ENCODE measurements at regions not wholly inside any gene's neighbourhood (a gene's known extent, or its start where the extent isn't known, plus 50 kb on each side); places are given as distances from the start of the nearest gene placed in this dataset.

DNA sequence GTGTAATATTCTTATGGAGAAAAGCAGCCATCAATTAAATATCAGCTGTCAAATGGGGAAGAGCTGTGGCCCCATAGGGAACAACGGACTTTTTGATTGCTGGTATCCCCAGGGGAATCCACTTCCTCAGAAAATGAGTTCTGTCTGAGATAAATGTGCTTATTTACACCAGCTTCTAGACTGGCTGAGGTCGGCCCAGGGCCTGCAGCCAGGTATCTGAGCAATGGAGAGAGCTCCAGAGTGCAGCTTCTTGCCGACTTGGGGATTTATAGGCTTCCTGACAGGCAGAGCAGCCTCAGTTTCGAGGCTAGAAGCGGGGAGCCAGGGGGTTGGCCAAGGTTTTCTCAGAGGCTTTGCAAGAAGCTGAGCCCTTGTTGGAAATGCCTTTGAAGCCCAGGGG, 67.2 kb downstream of the MCFD2 start:
- TF ChIP-seq, protein P1, sequence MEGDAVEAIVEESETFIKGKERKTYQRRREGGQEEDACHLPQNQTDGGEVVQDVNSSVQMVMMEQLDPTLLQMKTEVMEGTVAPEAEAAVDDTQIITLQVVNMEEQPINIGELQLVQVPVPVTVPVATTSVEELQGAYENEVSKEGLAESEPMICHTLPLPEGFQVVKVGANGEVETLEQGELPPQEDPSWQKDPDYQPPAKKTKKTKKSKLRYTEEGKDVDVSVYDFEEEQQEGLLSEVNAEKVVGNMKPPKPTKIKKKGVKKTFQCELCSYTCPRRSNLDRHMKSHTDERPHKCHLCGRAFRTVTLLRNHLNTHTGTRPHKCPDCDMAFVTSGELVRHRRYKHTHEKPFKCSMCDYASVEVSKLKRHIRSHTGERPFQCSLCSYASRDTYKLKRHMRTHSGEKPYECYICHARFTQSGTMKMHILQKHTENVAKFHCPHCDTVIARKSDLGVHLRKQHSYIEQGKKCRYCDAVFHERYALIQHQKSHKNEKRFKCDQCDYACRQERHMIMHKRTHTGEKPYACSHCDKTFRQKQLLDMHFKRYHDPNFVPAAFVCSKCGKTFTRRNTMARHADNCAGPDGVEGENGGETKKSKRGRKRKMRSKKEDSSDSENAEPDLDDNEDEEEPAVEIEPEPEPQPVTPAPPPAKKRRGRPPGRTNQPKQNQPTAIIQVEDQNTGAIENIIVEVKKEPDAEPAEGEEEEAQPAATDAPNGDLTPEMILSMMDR (IDR thresholded peaks at IDR 0.05) = no peak
- no peak for TF ChIP-seq POLR2A (IDR thresholded peaks at IDR 0.05)

Data from Peyer's patch (tissue), 4 donors.